Stimulated activated CD4-positive, alpha-beta T cell treated with anti-CD3 and anti-CD28 coated beads, Interleukin-1b, Interleukin-23, amount 100 ng/mL, for 24 hours (primary cell): ENCODE measurements at regions not wholly inside any gene's neighbourhood (a gene's known extent, or its start where the extent isn't known, plus 50 kb on each side); places are given as distances from the start of the nearest gene placed in this dataset.

Source experiments
- DNase-seq, 4 experiments: peaks; one replicate each; pipeline ENCODE4 v3.0.0-alpha.2; 2020; ENCODE audit warnings: low read depth in 4 of 4, low spot score in 1 of 4

DNA sequence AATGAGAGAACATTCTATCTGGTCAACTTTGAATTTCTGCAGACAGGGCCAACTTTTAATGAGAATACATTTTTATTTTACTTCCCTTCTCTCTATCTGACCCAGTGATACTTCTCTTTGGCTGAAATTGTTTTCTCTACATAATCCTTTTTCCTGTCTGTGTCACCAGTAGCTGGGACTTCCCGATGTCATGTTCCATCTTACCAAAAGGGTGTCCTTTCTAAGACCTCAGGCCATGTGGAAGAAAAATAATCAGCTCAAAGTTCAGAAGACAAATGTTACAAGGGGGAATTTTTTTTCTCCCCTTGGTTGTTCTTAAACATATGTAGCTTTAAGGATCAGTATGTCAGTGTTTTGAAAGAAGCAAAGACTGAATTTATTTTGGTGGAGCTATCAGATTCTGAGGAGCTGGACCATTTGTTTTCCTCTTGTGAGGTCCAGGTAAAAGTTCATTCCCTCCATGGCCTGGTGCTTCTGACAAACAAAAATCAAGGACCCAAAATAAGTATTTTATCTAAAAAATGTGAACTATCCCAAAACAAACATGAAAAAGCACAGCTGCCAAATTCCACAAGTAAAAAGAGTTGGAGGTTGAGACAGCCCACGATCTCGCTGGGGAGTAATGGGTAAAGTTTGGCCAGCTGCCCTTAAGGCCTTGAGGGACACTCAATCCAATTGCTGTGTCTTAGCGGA lies 859.4 kb upstream of the NR2F2 start:
- no peak for DNase-seq

DNA sequence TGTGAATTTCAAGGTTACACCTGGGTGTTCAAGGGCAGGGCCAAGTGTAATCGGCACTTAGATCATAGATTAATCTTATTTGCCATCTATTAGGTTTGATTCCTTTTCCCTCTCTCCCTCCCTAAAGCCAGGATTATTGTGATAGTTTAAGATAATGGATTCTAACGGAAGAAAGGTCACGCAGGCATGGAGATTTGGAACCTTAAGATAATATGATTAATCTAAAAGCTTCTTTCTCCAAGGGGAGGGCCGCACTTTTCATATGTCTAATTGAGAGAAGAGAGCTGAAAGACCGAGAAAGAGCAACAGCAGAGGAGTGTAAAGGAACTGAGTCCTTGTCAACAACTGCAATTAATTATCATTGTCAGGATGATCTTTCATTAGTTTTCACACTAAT lies 858.8 kb upstream of the NR2F2 start:
- no peak for DNase-seq

DNA sequence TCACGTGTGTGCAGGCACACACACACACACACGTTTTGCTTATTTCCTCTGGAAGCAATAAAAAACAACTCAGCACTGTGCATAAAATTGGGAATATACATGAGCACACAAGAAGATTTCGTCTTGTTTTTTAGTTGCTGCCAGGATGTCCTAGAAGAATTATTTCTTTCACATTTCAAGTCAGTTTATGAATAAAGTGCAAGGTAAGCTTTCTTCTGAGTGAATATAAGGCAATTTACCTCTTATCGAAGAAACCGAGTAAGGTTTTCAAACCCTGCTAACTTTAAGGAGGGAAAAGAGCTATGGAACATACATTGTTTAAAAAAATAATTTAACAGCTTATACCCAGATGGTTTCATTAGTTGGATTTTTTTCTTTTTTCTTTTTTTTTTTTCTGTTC lies 855.4 kb upstream of the NR2F2 start:
- no peak for DNase-seq

DNA sequence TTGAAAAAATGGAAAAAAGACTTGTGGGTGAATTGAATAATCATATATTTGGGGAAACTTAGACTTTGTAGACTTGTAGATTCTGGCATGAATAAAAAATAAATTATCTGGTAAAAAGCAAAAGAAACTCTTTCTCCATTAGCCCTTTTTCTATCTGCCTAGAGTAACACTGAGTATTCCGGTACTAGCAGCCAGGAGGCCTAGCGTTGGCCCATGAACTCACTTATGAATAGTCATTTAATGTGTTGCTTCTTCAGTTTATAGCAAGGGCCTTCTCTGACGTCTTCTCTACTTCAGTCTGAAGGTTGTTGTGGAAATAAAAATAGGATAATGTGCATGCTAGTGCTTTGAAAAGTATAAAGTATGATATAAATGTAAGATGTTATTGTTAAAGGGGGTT lies 851.2 kb upstream of the NR2F2 start:
- no peak for DNase-seq

DNA sequence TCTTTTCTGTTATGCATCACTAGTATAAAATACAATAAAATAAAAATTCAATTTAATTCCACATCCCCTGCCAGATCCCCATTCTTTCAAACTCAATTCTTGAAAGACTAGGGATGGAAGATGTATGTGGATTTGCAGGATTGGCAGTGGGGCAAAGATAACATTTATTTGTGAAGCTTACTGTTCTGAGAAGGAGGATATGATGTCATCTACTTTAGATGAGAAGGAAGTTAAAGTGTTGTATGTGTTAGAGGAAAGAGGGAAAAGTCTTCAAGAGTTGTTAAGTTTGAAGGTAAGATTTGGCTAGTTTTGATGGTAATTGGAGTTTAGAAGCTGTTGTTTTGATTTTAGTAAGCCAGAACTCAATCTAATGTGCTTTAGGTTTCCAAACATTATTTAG lies 845.1 kb upstream of the NR2F2 start:
- no peak for DNase-seq

DNA sequence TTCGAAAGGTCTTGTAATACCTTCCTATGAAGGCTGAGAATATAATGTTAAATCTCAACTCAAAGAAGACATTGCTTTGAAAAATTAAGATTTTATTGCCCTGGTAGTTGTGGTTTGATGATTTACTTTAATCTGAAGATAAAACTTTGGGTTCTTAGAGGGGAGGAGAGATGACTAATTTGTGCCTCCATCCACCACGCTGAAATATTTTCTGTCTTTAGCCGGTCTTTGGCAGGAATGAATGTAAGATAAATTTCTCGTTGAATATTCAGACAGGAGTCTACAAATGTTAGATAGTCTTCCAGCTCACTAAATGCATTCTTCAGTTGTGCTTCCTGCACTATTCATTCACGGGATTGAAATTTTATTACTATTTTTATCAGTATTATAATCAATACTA lies 844.3 kb upstream of the NR2F2 start:
- DNase-seq = no peak

DNA sequence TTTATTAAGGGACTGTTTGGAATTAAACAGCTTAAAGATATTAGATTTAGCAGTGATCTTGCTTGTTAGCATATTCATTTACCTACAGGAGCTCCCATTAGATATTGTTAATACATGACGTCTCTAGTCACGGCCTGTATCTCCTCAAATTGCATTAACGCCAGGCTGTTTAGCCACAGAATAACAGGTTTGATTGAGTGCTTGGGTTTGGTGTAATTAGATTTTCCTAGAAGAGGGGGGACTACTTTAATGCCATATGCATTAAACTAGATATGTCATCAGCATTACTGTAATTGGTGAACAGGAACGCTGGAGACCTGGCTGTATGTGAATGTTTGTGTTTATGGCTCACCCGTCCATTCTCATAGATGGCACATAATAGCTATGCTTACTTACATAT lies 841.4 kb upstream of the NR2F2 start:
- DNase-seq = no peak

DNA sequence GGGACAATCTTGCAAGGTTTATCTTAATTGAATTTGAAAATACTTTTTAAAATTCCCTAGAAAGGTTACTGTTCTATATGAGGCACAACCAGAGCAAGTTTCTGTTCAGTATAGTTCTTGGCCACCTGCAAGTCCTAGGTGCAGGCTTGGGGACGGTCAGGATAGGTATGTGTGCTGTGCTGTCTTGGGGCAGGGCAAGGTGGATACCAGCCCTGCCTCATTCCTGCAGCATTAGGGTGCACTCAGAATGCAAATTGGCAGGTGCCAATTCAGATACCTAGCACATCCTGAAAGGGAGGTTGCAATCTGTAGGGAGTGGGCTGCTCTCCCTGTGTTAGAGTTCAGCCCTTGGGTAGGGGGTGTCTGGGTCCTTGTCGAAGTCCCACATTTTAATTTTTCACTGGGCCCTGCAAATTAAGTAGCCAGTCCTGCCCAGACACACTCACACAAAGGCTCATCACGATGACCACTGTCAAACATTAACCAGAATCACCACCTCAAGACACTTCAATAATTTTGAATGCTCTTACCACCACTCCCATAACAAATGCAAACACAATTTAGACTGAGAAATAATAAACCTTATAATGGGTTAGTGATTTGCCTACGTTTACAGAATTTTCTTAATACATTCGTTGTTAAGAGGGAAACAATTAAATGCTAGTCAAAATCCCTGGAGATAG lies 838.0 kb upstream of the NR2F2 start:
- no peak for DNase-seq

DNA sequence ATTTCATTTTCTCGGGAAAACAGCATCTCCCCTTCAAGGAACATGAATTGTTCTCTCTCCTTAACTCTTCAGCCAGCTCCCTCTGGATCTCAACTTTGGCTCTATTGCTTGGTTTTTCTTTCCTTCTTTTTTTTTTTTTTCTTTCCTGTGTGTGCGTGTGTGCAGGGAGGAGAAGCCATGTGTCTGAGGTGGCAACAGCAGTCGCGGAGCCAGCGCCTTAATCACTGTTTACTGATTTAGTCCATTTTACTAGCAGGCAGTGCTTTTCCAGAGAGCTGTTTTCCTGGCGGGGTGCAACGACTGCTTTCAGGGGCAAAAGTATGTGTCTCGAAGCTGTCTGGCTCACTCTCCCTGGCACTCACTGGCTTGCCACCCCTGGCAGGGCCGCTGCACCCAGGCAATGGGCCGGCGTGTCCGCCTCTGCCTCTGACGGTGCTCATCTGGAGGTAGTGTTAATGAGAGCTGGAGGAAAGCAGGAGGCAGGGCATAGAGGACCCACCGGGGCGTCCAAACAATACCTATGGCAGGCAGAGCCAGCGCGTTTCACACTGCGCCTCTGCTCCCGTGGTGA lies 835.4 kb upstream of the NR2F2 start:
- DNase-seq = no peak

DNA sequence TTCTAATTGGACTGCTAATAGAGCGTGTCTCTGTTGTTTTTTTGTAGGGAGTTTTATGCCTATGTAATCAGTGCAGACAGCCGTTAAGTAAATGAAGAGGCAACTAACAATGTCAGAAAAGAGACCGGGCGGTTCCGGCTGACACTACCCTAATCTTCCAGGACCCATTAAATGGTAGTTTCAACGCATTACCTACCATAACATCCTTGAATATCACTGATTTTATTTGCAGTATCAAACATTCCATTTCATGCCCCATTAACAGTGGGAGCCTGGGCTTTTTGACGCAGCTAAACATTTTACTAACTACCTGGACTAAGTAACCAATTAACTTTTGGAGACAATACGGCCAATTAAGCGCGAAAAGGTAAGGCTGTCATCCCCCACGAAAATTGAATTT lies 832.9 kb upstream of the NR2F2 start:
- no peak for DNase-seq

DNA sequence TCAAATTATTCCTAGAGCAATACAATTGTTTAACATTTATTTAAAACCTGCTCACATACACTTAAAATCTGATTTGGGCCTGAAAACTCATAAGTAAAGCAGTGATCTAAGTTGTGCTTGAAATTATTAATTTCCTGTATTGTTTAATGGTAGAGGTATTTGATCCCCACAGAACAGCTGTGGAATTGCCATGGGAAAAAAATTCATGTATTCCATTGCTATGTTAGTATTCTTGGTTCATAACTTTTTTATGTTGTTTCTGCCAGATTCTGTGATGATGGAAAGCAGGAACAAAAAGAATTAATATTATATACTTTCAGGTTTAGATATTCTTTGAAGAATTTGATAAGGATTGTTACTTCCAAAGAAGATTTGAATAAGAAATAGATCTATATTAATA lies 831.5 kb upstream of the NR2F2 start:
- DNase-seq = no peak

DNA sequence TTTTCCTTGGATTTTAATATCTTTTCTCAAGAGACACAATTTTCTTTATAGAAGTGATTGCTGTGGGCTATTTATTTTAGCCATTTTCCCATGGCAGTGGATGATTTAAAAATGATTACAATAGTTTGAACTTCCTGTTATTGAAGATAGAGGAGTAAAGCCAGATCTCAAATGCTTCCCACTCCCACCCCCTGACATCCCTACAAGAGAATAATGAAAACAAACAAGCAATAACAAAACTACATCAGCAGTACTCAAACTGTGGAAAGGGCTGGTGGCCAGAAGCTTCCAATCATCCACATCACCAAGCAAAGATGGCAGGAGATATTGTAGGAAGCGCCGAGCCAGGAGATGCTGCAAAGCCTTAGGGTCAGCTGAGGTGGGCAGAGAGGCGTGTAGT lies 831.1 kb upstream of the NR2F2 start:
- no peak for DNase-seq

DNA sequence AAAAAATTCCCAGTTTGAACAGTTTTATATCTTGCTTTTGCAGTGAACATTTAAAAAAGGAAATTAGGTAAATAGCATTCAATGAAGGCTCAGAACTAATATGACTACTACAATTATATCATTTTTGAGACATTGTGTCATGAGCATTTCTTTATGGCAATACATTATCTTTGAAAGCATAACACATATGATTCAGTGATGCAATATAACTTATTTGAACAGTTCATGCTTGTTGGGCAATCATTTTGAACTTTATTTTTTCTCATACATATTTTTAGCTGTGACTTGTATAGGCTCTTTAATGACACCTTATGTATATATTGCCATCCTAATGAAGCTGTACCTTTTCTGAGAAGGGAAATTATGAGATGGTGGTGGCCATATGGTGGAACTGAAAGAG lies 828.6 kb upstream of the NR2F2 start:
- DNase-seq = no peak

DNA sequence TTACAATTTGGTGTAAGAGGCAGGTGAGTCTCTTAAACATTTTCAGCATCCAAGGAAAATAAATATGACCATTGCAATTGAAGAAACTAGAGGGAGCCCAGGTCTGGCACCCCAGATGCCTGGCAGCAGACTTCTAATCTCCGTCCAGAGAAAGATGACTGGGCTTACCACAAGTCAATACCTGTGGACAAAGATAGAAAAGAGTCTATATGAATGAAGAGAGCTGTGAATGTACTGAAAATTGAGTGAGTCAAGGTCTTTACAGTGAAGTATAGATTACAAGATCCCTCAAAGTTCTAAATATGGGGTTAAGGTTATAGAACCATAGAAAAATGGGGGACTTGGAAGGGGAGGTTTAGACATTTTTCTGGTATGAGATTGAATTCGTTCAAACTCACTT lies 827.4 kb upstream of the NR2F2 start:
- no peak for DNase-seq

DNA sequence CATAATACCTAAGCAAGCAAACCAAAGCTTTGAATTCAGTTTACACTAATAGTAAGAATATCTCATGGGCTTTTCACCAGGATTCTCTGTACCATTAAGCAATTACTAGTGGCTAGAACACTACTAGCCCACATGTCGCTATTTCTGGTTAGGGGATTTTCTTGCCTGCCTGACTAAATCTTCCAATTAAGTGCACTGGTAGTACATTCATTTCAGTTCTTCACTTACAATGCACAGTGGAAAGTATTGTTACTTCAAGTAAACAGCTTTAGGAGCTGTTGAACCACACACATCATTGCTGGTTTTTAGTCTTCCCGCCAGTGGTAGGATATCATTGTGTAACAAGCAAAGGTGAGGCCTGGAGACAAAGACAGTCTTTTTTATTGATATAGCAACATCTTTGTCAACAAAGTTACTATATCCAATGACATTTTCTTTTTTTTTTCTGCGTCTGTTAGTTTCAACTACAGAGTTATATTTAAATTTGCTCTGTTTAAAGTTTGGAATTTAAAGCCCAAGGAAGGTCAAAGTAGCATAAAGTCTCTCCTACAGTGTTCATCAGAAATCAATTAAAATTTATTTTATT lies 826.8 kb upstream of the NR2F2 start:
- DNase-seq = no peak

DNA sequence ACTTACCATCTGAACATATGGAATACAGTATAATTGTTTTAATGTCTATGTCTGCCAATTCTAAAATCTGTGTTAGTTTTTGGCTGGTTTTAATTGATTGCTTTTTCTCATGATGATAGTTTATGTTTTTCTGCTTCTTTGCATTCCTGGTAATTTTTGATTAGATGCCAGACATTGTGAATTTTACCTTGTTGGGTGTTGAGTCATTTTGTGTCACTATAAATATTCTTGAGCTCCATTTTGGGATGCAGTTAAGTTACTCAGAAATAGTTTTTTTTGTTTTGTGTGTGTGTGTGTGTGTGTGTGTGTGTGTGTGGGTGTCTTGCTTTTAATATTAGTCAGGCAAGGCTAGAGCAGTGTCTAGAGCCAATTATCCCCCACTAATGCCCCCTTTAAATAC lies 818.8 kb upstream of the NR2F2 start:
- DNase-seq = no peak

DNA sequence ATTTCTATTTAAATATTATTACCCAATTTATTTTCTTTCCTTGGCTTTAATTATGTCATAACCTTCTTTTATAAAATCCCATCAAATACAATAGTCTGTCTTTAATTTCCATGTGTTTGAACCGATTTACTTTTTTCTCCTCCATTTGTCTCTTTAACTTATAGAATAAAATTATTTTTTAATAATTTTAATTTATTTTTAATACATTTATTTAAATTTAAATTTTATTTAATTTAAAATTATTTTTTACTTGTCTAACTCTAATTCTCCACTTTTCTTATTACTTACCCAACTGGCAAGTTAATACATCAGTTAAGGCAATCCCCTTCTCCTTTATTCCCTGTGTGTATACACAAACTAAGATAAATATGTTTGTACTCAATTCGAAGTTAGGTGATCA lies 817.6 kb upstream of the NR2F2 start:
- DNase-seq = no peak

DNA sequence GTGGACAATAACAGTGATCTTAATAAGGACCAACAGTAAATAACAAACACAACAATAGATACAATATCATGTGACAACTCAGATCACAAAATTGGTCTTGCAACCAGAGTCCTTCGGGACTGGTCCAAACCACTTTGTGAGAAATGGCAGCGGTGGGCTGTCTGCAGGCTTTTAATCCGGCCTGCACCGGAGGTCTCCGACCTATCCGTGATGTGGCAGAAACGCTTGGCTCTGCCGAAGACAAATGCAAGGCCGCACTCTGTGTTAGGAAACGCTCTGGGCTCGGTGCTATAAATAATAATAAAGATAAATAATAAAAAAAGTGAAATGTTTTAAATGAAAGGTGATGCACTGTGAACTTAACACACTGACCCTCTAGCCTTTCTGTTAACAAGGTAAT lies 810.6 kb upstream of the NR2F2 start:
- no peak for DNase-seq

DNA sequence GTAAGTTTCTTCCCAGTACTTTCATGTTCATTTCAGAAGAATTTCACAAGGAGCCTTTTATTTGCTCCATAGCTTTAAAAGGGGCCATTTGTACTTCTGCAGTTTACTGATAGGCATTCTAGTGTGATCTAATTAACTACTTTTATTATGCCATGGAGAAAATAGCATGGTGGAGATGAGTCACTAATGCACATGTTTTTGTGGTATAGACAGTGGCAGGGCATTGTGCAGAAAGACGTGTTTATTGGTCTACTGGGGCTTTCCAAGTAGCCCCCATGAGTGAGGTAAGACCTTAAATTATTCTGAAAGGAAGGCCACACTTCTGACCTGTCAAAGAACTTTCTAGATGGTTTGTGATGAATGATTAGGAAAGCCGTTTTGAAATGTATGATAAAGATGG lies 810.0 kb upstream of the NR2F2 start:
- no peak for DNase-seq

DNA sequence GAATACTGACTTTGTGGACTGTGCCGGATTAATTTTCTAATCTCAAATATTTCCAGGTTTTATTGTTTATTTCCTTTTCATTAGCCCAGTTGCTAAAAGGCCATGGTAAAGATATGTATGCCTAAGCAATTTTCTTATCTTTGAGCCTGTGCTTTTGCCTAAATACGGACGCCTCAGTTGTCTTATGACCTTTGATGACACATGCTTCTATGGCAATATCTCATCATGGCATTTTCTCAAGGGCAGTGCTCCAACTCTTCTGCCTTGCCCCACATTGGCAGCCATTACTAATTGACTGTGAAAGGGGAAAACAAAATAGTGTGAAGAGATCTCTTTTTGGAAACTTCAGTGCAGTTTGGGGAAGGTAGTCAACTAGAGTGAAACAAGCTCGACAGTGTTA lies 809.6 kb upstream of the NR2F2 start:
- no peak for DNase-seq

DNA sequence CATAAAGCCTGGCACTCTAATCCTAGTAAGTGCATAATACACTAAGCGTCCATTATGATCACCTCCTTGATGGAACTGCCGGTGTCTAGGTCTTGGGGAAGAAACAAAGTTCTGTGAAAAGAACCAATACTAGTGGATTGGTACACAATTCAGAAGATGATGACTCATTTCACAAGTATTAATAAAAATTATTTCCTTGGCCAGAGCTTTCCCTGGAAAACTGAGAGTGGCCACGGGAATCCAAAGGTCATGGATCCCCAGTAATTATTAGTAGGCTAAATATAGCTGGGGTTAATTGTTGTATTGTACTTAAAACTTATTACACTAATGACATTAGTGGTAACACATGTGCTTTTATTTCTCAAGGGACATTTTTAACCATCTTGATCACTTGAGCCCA lies 808.0 kb upstream of the NR2F2 start:
- DNase-seq = no peak

DNA sequence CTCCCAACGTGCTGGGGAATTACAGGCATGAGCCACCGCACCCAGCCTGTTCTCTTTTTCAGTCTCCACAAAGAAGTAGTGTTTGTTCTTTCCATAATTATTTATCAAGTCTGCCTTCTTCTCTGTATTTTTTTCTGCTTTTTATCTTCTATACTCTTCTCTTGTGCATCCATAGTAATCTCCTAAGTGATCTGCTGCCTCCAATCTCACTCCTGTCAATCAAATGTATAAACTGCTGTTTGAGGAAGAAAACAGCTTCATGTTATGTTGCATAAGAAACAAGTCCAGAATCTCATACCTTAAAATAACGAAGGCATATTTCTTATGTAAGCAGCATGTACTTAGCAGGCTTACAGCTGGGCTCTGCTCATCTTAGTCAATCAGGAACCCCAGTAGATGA lies 801.6 kb upstream of the NR2F2 start:
- no peak for DNase-seq

DNA sequence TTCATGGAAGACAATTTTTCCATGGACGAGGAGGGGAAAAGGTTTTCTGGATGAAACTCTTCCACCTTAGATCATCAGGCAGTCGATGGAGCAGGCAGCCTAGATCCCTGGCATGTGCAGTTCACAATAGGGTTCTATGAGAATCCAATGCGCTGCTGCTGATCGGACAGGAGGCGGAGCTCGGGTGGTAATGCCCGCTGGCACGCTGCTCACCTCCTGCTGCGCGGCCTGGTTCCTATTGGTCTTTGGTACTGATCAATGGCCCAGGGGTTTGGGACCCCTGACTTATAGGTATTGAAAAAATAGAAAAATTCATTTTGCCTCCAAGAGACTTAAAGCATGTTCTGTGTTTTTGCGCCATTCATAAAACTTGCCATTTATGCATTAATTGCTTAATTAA lies 793.9 kb upstream of the NR2F2 start:
- no peak for DNase-seq
